HL-60 (cell line): ENCODE measurements at regions not wholly inside any gene's neighbourhood (a gene's known extent, or its start where the extent isn't known, plus 50 kb on each side); places are given as distances from the start of the nearest gene placed in this dataset.

ENCODE experiments used
- CTCF ChIP-seq: IDR thresholded peaks from one replicate; pipeline ENCODE4 v1.5.1; 2011; ENCODE audit warnings: low read length, control low read depth, inconsistent platforms; ENCODE audit not compliant: insufficient read depth
- GABPA ChIP-seq: IDR thresholded peaks from 2 replicates; pipeline ENCODE4 v1.6.1; 2012; ENCODE audit warnings: low read depth
- POLR2AphosphoS5 ChIP-seq: IDR thresholded peaks from 2 replicates; pipeline ENCODE4 v1.6.1; 2012; ENCODE audit warnings: low read depth

GRCh38 chr16:80253741-80254140, 287.1 kb upstream of the DYNLRB2 start:
- TF ChIP-seq POLR2AphosphoS5: no peak
- no peak for TF ChIP-seq CTCF
- no peak for TF ChIP-seq GABPA
